ENCODE measurements at regions not wholly inside any gene's neighbourhood (a gene's known extent, or its start where the extent isn't known, plus 50 kb on each side); places are given as distances from the start of the nearest gene placed in this dataset.
"Not testable (repeated sequence)": the region's sequence is repeated elsewhere in the genome, so short reads cannot be mapped to it uniquely, and the experiment has no call there.

DNA sequence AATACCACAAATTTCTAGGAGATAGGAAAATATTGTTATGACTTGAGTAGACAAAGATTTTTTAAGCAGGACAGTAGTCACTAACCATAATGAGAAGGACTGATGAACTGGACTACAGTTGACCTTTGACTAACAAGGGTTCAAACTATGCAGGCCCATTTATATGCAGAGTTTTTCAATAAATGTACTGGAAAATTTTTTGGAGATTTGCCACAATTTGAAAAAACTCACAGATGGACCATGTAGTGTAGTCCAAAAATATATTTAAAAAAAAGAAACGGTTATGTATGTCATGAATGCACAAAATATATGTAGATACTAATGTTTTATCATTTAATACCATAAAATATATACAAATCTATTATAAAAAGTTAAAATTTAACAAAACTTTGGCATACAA, 151.8 kb downstream of the LRRN1 start:
- no peak overlapping the region for H3K4me3 Mint-ChIP-seq (ENCODE audit: unreplicated experiment)
- Histone ChIP-seq H3K9ac (ENCODE audit: low read length) (no peak overlapping the region), H4K20me1 (ENCODE audit: insufficient read depth, low read length) (no peaks in the 10 kb centered on the region), H3K9me3 (ENCODE audit: insufficient read depth, low read depth, low read length) (no peaks in the 10 kb centered on the region), H3K27me3 (ENCODE audit: insufficient read depth, low read length) (no peaks in the 10 kb centered on the region), H2AFZ (ENCODE audit: low read depth, low read length) (no peak overlapping the region), H3K4me2 (ENCODE audit: low read length) (no peak overlapping the region), H3K36me3 (ENCODE audit: insufficient read depth, low read length) (no peaks in the 10 kb centered on the region), H3K27ac (ENCODE audit: low read depth, low read length) (no peak overlapping the region), H3K4me1 (ENCODE audit: insufficient read depth, low read length) (no peaks in the 10 kb centered on the region), H3K79me2 (ENCODE audit: insufficient read depth, low read length) (no peaks in the 10 kb centered on the region), H3K4me3 (ENCODE audit: insufficient read depth, low read depth, low read length) (no peak overlapping the region)
- no peaks in the 10 kb centered on the region for H3K27me3 Mint-ChIP-seq (ENCODE audit: low read depth, unreplicated experiment)
- peaks cover 3% of the 10 kb centered on the region for H3K9me3 Mint-ChIP-seq (ENCODE audit: unreplicated experiment)
- TF ChIP-seq EZH2 (IDR thresholded peaks at IDR 0.05; ENCODE audit: insufficient read depth, low read length): no peak
- TF ChIP-seq, protein P1, sequence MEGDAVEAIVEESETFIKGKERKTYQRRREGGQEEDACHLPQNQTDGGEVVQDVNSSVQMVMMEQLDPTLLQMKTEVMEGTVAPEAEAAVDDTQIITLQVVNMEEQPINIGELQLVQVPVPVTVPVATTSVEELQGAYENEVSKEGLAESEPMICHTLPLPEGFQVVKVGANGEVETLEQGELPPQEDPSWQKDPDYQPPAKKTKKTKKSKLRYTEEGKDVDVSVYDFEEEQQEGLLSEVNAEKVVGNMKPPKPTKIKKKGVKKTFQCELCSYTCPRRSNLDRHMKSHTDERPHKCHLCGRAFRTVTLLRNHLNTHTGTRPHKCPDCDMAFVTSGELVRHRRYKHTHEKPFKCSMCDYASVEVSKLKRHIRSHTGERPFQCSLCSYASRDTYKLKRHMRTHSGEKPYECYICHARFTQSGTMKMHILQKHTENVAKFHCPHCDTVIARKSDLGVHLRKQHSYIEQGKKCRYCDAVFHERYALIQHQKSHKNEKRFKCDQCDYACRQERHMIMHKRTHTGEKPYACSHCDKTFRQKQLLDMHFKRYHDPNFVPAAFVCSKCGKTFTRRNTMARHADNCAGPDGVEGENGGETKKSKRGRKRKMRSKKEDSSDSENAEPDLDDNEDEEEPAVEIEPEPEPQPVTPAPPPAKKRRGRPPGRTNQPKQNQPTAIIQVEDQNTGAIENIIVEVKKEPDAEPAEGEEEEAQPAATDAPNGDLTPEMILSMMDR (IDR thresholded peaks at IDR 0.05; ENCODE audit: insufficient read depth, low read depth, low read length): no peak
- no peaks in the 10 kb centered on the region for H3K4me1 Mint-ChIP-seq (ENCODE audit: low read depth, unreplicated experiment)
- FAIRE-seq (no peak), DNase-seq (ENCODE audit: low read depth) (no peak)
- H3K36me3 Mint-ChIP-seq (ENCODE audit: low read depth, unreplicated experiment): no peaks in the 10 kb centered on the region
- H3K27ac Mint-ChIP-seq (ENCODE audit: unreplicated experiment): no peak overlapping the region

DNA sequence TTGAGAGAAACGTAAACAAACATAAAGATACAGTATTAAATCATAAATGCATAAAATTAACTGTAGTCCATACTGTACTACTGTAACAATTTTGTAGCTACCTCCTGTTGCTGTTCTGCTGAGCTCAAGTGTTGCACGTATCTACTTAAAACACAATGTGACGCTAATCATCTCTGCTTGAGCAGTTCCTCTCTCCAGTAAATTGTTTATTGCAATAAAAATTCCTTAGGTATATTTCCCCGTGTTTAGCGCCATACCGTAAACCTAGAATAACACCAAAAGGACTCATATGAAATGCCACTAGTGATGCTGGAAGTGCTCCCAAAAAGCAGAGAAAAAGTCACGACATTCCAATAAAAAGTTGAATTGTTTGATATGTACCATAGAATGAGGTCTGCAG, 152.3 kb downstream of the LRRN1 start:
- Mint-ChIP-seq H3K4me1 (ENCODE audit: low read depth, unreplicated experiment) (no peaks in the 10 kb centered on the region), H3K36me3 (ENCODE audit: low read depth, unreplicated experiment) (no peaks in the 10 kb centered on the region), H3K4me3 (ENCODE audit: unreplicated experiment) (no peak overlapping the region), H3K9me3 (ENCODE audit: unreplicated experiment) (peaks cover 3% of the 10 kb centered on the region), H3K27ac (ENCODE audit: unreplicated experiment) (no peak overlapping the region), H3K27me3 (ENCODE audit: low read depth, unreplicated experiment) (no peaks in the 10 kb centered on the region)
- Histone ChIP-seq H2AFZ (ENCODE audit: low read depth, low read length) (no peak overlapping the region), H4K20me1 (ENCODE audit: insufficient read depth, low read length) (no peaks in the 10 kb centered on the region), H3K36me3 (ENCODE audit: insufficient read depth, low read length) (no peaks in the 10 kb centered on the region), H3K9ac (ENCODE audit: low read length) (no peak overlapping the region), H3K4me3 (ENCODE audit: insufficient read depth, low read depth, low read length) (no peak overlapping the region), H3K4me1 (ENCODE audit: insufficient read depth, low read length) (no peaks in the 10 kb centered on the region), H3K9me3 (ENCODE audit: insufficient read depth, low read depth, low read length) (no peaks in the 10 kb centered on the region), H3K79me2 (ENCODE audit: insufficient read depth, low read length) (no peaks in the 10 kb centered on the region), H3K4me2 (ENCODE audit: low read length) (no peak overlapping the region), H3K27me3 (ENCODE audit: insufficient read depth, low read length) (no peaks in the 10 kb centered on the region), H3K27ac (ENCODE audit: low read depth, low read length) (no peak overlapping the region)
- DNase-seq (ENCODE audit: low read depth) (no peak), FAIRE-seq (no peak)
- no peak for TF ChIP-seq EZH2 (IDR thresholded peaks at IDR 0.05; ENCODE audit: insufficient read depth, low read length)
- TF ChIP-seq, protein P1 (IDR thresholded peaks at IDR 0.05; ENCODE audit: insufficient read depth, low read depth, low read length): no peak

DNA sequence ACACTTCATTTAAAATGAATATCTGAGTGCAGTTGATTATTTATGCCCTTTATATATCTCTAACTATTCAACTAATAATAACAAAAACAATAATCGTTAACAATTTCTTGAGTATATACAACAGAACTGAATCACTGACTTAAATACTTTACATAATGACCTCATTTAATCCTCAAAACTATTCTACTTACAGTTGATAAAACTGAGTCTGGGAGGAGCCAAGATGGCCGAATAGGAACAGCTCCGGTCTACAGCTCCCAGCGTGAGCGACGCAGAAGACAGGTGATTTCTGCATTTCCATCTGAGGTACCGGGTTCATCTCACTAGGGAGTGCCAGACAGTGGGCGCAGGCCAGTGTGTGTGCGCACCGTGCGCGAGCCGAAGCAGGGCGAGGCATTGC, 163.6 kb downstream of the LRRN1 start:
- not testable (repeated sequence) for H3K27me3 Mint-ChIP-seq (ENCODE audit: low read depth, unreplicated experiment); H3K9me3 Mint-ChIP-seq (ENCODE audit: unreplicated experiment); H3K79me2 ChIP-seq (ENCODE audit: insufficient read depth, low read length); H3K27me3 ChIP-seq (ENCODE audit: insufficient read depth, low read length); FAIRE-seq; H3K4me3 Mint-ChIP-seq (ENCODE audit: unreplicated experiment); H4K20me1 ChIP-seq (ENCODE audit: insufficient read depth, low read length); H3K4me3 ChIP-seq (ENCODE audit: insufficient read depth, low read depth, low read length); H3K27ac ChIP-seq (ENCODE audit: low read depth, low read length); H2AFZ ChIP-seq (ENCODE audit: low read depth, low read length); H3K9ac ChIP-seq (ENCODE audit: low read length); H3K9me3 ChIP-seq (ENCODE audit: insufficient read depth, low read depth, low read length); H3K4me2 ChIP-seq (ENCODE audit: low read length); DNase-seq (ENCODE audit: low read depth); H3K27ac Mint-ChIP-seq (ENCODE audit: unreplicated experiment); H3K36me3 ChIP-seq (ENCODE audit: insufficient read depth, low read length); H3K4me1 ChIP-seq (ENCODE audit: insufficient read depth, low read length); H3K4me1 Mint-ChIP-seq (ENCODE audit: low read depth, unreplicated experiment); H3K36me3 Mint-ChIP-seq (ENCODE audit: low read depth, unreplicated experiment)

All from astrocyte (in vitro differentiated cells and primary cell).